ENCODE measurements at regions not wholly inside any gene's neighbourhood (a gene's known extent, or its start where the extent isn't known, plus 50 kb on each side); places are given as distances from the start of the nearest gene placed in this dataset.

- no peak for TF ChIP-seq EZH2 (IDR thresholded peaks at IDR 0.05; ENCODE audit: insufficient read depth, poor library complexity, severe bottlenecking)
- TF ChIP-seq EZH2phosphoT487 (IDR thresholded peaks at IDR 0.05; ENCODE audit: insufficient read depth, low read depth), result no peak
These were observed 64.5 kb downstream of the BOD1L2 start for GRCh38 chr18:57211412-57211750.

Data from GM23248 (cell line).